Mesendoderm (in vitro differentiated cells): ENCODE measurements at regions not wholly inside any gene's neighbourhood (a gene's known extent, or its start where the extent isn't known, plus 50 kb on each side); places are given as distances from the start of the nearest gene placed in this dataset.

Experiments
- DNase-seq: peaks from one replicate; pipeline ENCODE4 v3.0.0; 2013
- H2AK5ac ChIP-seq: 2 replicates; pipeline ENCODE4 v1.6.1; 2013; ENCODE audit warnings: low read length, inconsistent platforms
- H2BK120ac ChIP-seq: 2 replicates; pipeline ENCODE4 v1.6.1; 2013; ENCODE audit warnings: low read depth, mild to moderate bottlenecking, low read length, moderate library complexity, mixed read lengths
- H2BK15ac ChIP-seq: replicated peaks from 2 replicates; pipeline ENCODE4 v1.6.1; 2013; ENCODE audit warnings: low read depth, mild to moderate bottlenecking, moderate library complexity
- H2BK5ac ChIP-seq: 2 replicates; pipeline ENCODE4 v1.6.1; 2013; ENCODE audit warnings: low read length, inconsistent platforms
- H3K18ac ChIP-seq: 2 replicates; pipeline ENCODE4 v1.6.1; 2013; ENCODE audit warnings: mild to moderate bottlenecking, low read length, mixed read lengths
- H3K23ac ChIP-seq: one replicate; pipeline ENCODE4 v1.6.1; 2013; ENCODE audit warnings: low read length
- H3K27ac ChIP-seq: 2 replicates; pipeline ENCODE4 v1.5.1; 2013; ENCODE audit warnings: low read depth, mild to moderate bottlenecking, inconsistent platforms, low read length, moderate library complexity
- H3K27me3 ChIP-seq: 2 replicates; pipeline ENCODE4 v1.6.1; 2013; ENCODE audit warnings: low read length, control low read depth, mild to moderate bottlenecking, inconsistent platforms; ENCODE audit not compliant: insufficient read depth, poor library complexity
- H3K36me3 ChIP-seq: 2 replicates; pipeline ENCODE4 v1.6.1; 2013; ENCODE audit warnings: low read length, inconsistent platforms; ENCODE audit not compliant: control insufficient read depth, insufficient read depth
- H3K4ac ChIP-seq: one replicate; pipeline ENCODE4 v1.6.1; 2013; ENCODE audit warnings: low read depth, mild to moderate bottlenecking, low read length, moderate library complexity
- H3K4me1 ChIP-seq: 2 replicates; pipeline ENCODE4 v1.6.1; 2013; ENCODE audit warnings: low read depth, low read length, inconsistent platforms; ENCODE audit not compliant: control insufficient read depth
- H3K4me2 ChIP-seq: 2 replicates; pipeline ENCODE4 v1.6.1; 2013; ENCODE audit warnings: low read length
- H3K4me3 ChIP-seq: 2 replicates; pipeline ENCODE4 v1.5.1; 2013; ENCODE audit warnings: mild to moderate bottlenecking, low read length
- H3K56ac ChIP-seq: one replicate; pipeline ENCODE4 v1.6.1; 2013; ENCODE audit warnings: low read length
- H3K79me1 ChIP-seq: 2 replicates; pipeline ENCODE4 v1.6.1; 2013; ENCODE audit warnings: low read length, inconsistent platforms
- H3K79me2 ChIP-seq: 2 replicates; pipeline ENCODE4 v1.6.1; 2013; ENCODE audit warnings: mild to moderate bottlenecking, low read length; ENCODE audit not compliant: control insufficient read depth, insufficient read depth
- H3K9ac ChIP-seq: 2 replicates; pipeline ENCODE4 v1.6.1; 2013; ENCODE audit warnings: low read length, inconsistent platforms
- H4K5ac ChIP-seq: one replicate; pipeline ENCODE4 v1.6.1; 2013; ENCODE audit warnings: low read length
- H4K8ac ChIP-seq: one replicate; pipeline ENCODE4 v1.6.1; 2013; ENCODE audit warnings: low read depth, mild to moderate bottlenecking, control low read depth, low read length, moderate library complexity
- WGBS: extraction: QIAGEN DNeasy Blood & Tissue Kit; methylation state at CpG from one replicate; pipeline ENCODE4 v1.1.7; 2013; ENCODE audit warnings: low lambda C conversion rate, missing lambda C conversion rate; ENCODE audit not compliant: insufficient coverage; ENCODE audit errors: extremely low coverage; 5-methylcytosine and 5-hydroxymethylcytosine counted together

DNA sequence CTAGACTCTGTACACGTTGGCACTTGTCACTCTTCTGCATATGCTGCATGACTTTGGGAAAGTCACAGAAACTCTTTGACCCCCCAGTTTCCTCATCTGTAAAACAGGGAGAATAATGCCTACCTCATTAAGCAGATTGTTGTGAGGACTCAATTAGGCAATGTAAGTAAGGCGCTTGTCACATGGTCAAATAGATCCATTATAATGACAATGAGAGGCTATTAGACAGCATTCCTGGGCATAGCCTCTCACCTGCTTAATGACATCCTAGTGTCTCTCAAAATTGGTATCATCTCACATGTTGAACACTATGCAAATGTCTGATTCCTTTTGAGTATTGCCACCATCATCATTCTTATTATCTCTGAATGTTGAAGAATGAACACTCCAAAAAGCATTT is 172.6 kb upstream of the JADE1 start:
- H2AK5ac ChIP-seq: no peak overlapping the region

DNA sequence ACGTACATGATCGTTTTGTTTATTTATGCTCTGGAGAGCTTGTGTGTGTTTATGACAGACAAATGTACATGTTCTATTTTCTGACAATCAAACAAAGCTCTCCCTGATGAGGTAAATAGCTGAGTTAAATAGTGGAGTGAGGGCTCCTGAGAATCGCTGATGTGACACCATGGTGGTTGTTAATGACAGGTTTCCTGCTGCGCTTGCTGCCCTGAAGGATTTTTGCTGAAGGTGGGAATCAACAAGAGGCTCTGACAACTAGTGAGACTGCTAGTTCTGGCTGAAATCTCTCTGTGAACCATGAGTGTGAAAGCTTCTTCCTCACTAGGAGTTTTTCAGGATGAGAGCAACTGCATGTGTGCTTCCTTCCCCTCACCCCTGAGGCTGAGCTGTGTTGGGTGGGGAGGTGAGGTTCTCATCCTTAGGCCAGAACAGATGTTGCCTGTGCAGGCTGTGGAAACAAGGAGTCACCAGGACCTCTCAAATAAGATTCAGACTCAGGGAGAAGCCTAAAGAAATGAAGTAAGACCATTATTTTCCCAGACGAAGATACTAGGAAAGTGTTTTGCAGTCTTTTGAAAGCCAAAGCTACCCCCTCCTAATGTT is 173.4 kb upstream of the JADE1 start:
- H3K9ac ChIP-seq: no peak overlapping the region
- no peaks in the 10 kb centered on the region for H3K79me1 ChIP-seq
- peak overlapping the region; percentile 1 for H3K27ac ChIP-seq
- peak; percentile 77 for DNase-seq
- no peak overlapping the region for H4K5ac ChIP-seq
- H3K4me2 ChIP-seq: no peak overlapping the region
- H3K56ac ChIP-seq: peak overlapping the region; percentile 35
- no CpG with 5 or more reads among the region's 5 CpGs for WGBS
- no peaks in the 10 kb centered on the region for H3K36me3 ChIP-seq
- H4K8ac ChIP-seq: no peak overlapping the region
- peak overlapping the region; percentile 22 for H2BK15ac ChIP-seq
- no peaks in the 10 kb centered on the region for H3K79me2 ChIP-seq
- peak overlapping the region; percentile 51 for H2BK5ac ChIP-seq
- H3K23ac ChIP-seq: no peak overlapping the region
- H3K27me3 ChIP-seq: no peaks in the 10 kb centered on the region
- H3K18ac ChIP-seq: no peak overlapping the region
- no peak overlapping the region for H3K4ac ChIP-seq
- no peak overlapping the region for H3K4me3 ChIP-seq
- peaks cover 10% of the 10 kb centered on the region for H3K4me1 ChIP-seq
- no peak overlapping the region for H2AK5ac ChIP-seq
- H2BK120ac ChIP-seq: no peak overlapping the region

More for the DNA sequence above, 172.6 kb upstream of the JADE1 start:
- Histone ChIP-seq H3K23ac (no peak overlapping the region), H3K27ac (no peak overlapping the region), H3K9ac (no peak overlapping the region), H3K4me1 (peaks cover 10% of the 10 kb centered on the region), H4K5ac (no peak overlapping the region), H2BK120ac (peak overlapping the region; percentile 45), H3K36me3 (no peaks in the 10 kb centered on the region), H3K4me2 (no peak overlapping the region), H4K8ac (no peak overlapping the region), H3K4ac (no peak overlapping the region), H2BK15ac (peak overlapping the region; percentile 22), H3K18ac (peak overlapping the region; percentile 45), H3K4me3 (no peak overlapping the region), H3K56ac (no peak overlapping the region), H2BK5ac (no peak overlapping the region), H3K79me2 (no peaks in the 10 kb centered on the region), H3K27me3 (no peaks in the 10 kb centered on the region), H3K79me1 (no peaks in the 10 kb centered on the region)
- WGBS: no CpG with 5 or more reads among the region's 2 CpGs
- no peak for DNase-seq

DNA sequence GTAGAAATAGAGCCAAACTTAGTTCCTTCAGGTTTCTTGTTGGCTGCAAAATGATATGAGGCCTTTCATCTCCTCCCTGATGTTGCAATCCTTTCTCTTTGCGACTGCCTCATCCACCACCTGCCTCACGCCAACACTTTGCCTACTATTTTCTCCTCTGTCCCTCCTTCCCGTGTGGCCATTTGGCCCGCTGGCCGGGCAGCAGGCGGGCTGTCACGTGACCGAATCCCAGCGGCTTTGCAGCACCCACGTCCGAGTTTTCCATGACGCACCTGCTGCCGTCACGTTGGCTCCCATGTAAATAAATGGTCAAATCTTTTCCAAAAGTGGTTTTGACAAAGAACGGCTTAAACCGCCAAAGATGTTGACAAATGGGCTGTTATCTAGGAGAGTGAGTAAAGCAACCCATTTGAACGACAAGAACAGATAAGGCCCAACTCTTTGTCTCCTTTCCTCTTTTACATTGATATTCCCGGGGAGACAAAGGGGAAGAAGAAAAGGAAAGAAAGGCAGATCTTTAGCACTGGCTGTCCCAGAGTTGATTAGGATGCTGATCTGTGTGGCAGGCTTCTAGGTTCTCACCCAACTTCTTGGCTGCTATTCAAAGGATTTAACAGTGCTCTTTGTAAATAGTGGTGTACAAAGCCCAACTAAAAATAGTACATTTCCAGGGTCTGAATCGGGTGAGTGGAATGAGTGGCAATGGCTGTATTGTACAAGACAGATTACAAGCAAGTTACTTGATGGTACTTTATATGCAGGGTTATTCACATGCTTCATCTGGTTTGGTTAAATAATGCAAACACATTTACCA is 174.2 kb upstream of the JADE1 start:
- H3K79me1 ChIP-seq: no peaks in the 10 kb centered on the region
- no peak overlapping the region for H3K4me3 ChIP-seq
- no peaks in the 10 kb centered on the region for H3K36me3 ChIP-seq
- no peaks in the 10 kb centered on the region for H3K79me2 ChIP-seq
- no peak overlapping the region for H3K56ac ChIP-seq
- H3K4ac ChIP-seq: no peak overlapping the region
- H2BK120ac ChIP-seq: no peak overlapping the region
- no peak overlapping the region for H4K8ac ChIP-seq
- H2BK5ac ChIP-seq: no peak overlapping the region
- H3K9ac ChIP-seq: no peak overlapping the region
- no peak overlapping the region for H3K23ac ChIP-seq
- peak; percentile 82 for DNase-seq
- H2BK15ac ChIP-seq: no peak overlapping the region
- H3K4me2 ChIP-seq: no peak overlapping the region
- H3K27me3 ChIP-seq: no peaks in the 10 kb centered on the region
- H3K27ac ChIP-seq: peak overlapping the region; percentile 38
- H2AK5ac ChIP-seq: no peak overlapping the region
- peaks cover 10% of the 10 kb centered on the region for H3K4me1 ChIP-seq
- no peak overlapping the region for H4K5ac ChIP-seq
- H3K18ac ChIP-seq: no peak overlapping the region
- no CpG with 5 or more reads among the region's 19 CpGs for WGBS

DNA sequence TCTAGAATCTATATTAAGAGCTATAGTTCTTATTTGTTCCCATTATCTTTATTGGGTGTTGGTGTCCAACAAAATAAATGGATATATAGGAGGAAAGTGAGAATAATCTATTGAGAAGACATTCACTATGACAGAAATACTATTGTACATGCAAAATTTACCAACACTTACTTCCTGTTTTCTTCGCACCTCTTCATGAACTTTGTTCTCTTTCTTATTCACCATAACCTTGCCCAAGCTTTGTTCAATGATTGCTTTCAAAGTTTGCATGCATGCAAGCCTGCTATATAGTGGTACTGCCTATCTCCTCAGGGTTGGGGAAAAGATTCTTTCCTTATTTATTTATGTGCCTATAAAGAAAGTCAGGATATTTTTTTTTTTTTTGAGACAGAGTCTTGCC is 176.4 kb upstream of the JADE1 start:
- no peak overlapping the region for H2BK15ac ChIP-seq
- no peak overlapping the region for H3K4ac ChIP-seq
- H3K23ac ChIP-seq: no peak overlapping the region
- no peak overlapping the region for H2BK5ac ChIP-seq
- H2BK120ac ChIP-seq: no peak overlapping the region
- H2AK5ac ChIP-seq: no peak overlapping the region
- no peaks in the 10 kb centered on the region for H3K79me2 ChIP-seq
- H3K79me1 ChIP-seq: no peaks in the 10 kb centered on the region
- WGBS: no CpG with 5 or more reads among the region's 1 CpG
- H3K4me3 ChIP-seq: no peak overlapping the region
- no peak for DNase-seq
- H3K27me3 ChIP-seq: no peaks in the 10 kb centered on the region
- no peak overlapping the region for H3K56ac ChIP-seq
- no peak overlapping the region for H3K4me2 ChIP-seq
- no peak overlapping the region for H3K9ac ChIP-seq
- no peak overlapping the region for H4K5ac ChIP-seq
- peaks cover 10% of the 10 kb centered on the region for H3K4me1 ChIP-seq
- H3K18ac ChIP-seq: no peak overlapping the region
- H3K36me3 ChIP-seq: no peaks in the 10 kb centered on the region
- H3K27ac ChIP-seq: no peak overlapping the region
- H4K8ac ChIP-seq: no peak overlapping the region

DNA sequence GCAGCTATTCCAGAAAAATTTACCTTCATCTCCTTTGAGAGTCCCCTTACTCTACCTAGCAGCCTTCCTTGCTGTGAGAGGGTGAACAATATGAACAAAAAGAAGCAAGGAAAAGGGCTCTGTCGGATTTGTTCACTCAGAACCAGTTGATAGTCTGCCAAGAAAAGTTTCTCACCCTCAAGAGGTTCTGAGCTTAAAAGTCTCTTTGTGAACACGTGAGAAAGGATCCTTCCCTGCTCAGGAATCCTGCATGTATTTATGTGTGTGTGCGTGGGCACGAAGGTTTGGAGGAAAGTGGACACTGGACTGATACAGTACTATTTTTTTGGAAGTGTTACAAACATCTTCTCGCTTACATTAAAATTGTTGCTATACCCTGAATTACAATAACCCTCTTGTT is 178.6 kb upstream of the JADE1 start:
- no peak overlapping the region for H4K8ac ChIP-seq
- H2BK15ac ChIP-seq: no peak overlapping the region
- no peak overlapping the region for H2AK5ac ChIP-seq
- H3K4me2 ChIP-seq: no peak overlapping the region
- no peak overlapping the region for H3K4ac ChIP-seq
- no peaks in the 10 kb centered on the region for H3K27me3 ChIP-seq
- H3K4me1 ChIP-seq: peaks cover 3% of the 10 kb centered on the region
- no peaks in the 10 kb centered on the region for H3K36me3 ChIP-seq
- no peaks in the 10 kb centered on the region for H3K79me2 ChIP-seq
- H3K9ac ChIP-seq: no peak overlapping the region
- no peak overlapping the region for H2BK120ac ChIP-seq
- WGBS: 100% methylated on average over 1 of the region's 5 CpGs
- no peak overlapping the region for H3K27ac ChIP-seq
- H3K4me3 ChIP-seq: no peak overlapping the region
- H3K23ac ChIP-seq: no peak overlapping the region
- H4K5ac ChIP-seq: no peak overlapping the region
- H3K56ac ChIP-seq: no peak overlapping the region
- no peak for DNase-seq
- H3K79me1 ChIP-seq: no peaks in the 10 kb centered on the region
- no peak overlapping the region for H2BK5ac ChIP-seq
- H3K18ac ChIP-seq: no peak overlapping the region
